Esophagus squamous epithelium (tissue), 5 donors: ENCODE measurements at regions not wholly inside any gene's neighbourhood (a gene's known extent, or its start where the extent isn't known, plus 50 kb on each side); places are given as distances from the start of the nearest gene placed in this dataset.
"Not testable (repeated sequence)": the region's sequence is repeated elsewhere in the genome, so short reads cannot be mapped to it uniquely, and the experiment has no call there.

Experiments used
- DNase-seq: peaks from one replicate; lab custom pipeline; 2025; lab: John Stamatoyannopoulos, UW
- H3K27ac ChIP-seq, 4 donors: fragments of 200-600 bp; sonication (generic); one replicate each; pipeline ENCODE4 v1.5.1; 2016 to 2019; ENCODE audit warnings: mild to moderate bottlenecking in 1 of 4
- H3K27me3 ChIP-seq, 4 donors: fragments of 200-600 bp; sonication (generic); 1 replicate in 3 of 4; 2 replicates in 1 of 4; pipeline versions ENCODE4 v1.5.1 to v1.6.0; 2017 to 2021; ENCODE audit warnings: antibody characterized with exemption in 1 of 4
- H3K36me3 ChIP-seq, 3 donors: fragments of 200-600 bp; sonication (generic); one replicate each; pipeline ENCODE4 v1.5.1; 2016 to 2019
- H3K4me1 ChIP-seq, 3 donors: fragments of 200-600 bp; sonication (generic); one replicate each; pipeline ENCODE4 v1.5.1; 2017 to 2019
- H3K4me3 ChIP-seq, 4 donors: fragments of 200-600 bp; sonication (generic); 1 replicate in 3 of 4; 2 replicates in 1 of 4; pipeline ENCODE4 v1.5.1; 2016 to 2019; ENCODE audit warnings: mild to moderate bottlenecking in 2 of 4, moderate library complexity in 1 of 4
- H3K9me3 ChIP-seq, 3 donors: fragments of 200-600 bp; sonication (generic); one replicate each; pipeline ENCODE4 v1.5.1; 2016 to 2019
- CTCF ChIP-seq, 6 experiments: fragments of 450-650 bp in 4 of 6; fragments of 200-600 bp in 2 of 6; sonication (generic) in 2 of 6; IDR thresholded peaks; one replicate each; pipeline ENCODE4 v1.5.1; 2016 to 2019; ENCODE audit warnings: antibody characterized with exemption in 6 of 6, mild to moderate bottlenecking in 4 of 6, moderate library complexity in 4 of 6
- POLR2A ChIP-seq, 4 donors: fragments of 450-650 bp; IDR thresholded peaks; one replicate each; pipeline ENCODE4 v1.6.1; 2017; ENCODE audit warnings: antibody characterized with exemption in 4 of 4, mild to moderate bottlenecking in 4 of 4, moderate library complexity in 3 of 4
- WGBS, 2 donors: methylation state at CpG; one replicate each; pipeline ENCODE4 v1.1.5; 2018; 5-methylcytosine and 5-hydroxymethylcytosine counted together
- intact Hi-C: fragments of 100-400 bp; cut with DNase I; formaldehyde crosslinking; loops from one replicate; pipeline ENCODE4 v1.15.0; 2022
- donor health status: DM: yes; HTN: yes; CAD: no.

- Histone ChIP-seq H3K27me3 (peaks cover 0 to 4% (median 0%) of the 10 kb centered on the region in 4 donors), H3K4me1 (no peaks in the 10 kb centered on the region), H3K36me3 (no peaks in the 10 kb centered on the region), H3K27ac (no peak overlapping the region), H3K4me3 (no peak overlapping the region), H3K9me3 (no peaks in the 10 kb centered on the region)
- no peak for TF ChIP-seq POLR2A (IDR thresholded peaks at IDR 0.05)
- no peak for TF ChIP-seq CTCF (IDR thresholded peaks at IDR 0.05)
- intact Hi-C loops: no loop called here
- DNase-seq: no peak
- 87 to 89% methylated on average over 7 to 16 of the region's 16 CpGs for WGBS, 2 donors
Measured at GRCh38 chr18:78492813-78493371, 486.7 kb upstream of the SALL3 start.

- H3K27ac ChIP-seq, DNase-seq, H3K9me3 ChIP-seq, H3K4me3 ChIP-seq, H3K27me3 ChIP-seq, H3K36me3 ChIP-seq, H3K4me1 ChIP-seq, intact Hi-C loops: not testable (repeated sequence)
- 13 to 19% methylated on average over 3 of the region's 5 CpGs for WGBS, 2 donors
Measured at GRCh38 chr18:78493490-78493889, 486.1 kb upstream of the SALL3 start.

- intact Hi-C loops: no loop called here
- Histone ChIP-seq H3K4me3 (no peak overlapping the region), H3K27me3 (peaks cover 0 to 6% (median 0%) of the 10 kb centered on the region in 4 donors), H3K27ac (no peak overlapping the region), H3K4me1 (no peaks in the 10 kb centered on the region), H3K9me3 (no peaks in the 10 kb centered on the region), H3K36me3 (no peaks in the 10 kb centered on the region)
- no peak for DNase-seq
- TF ChIP-seq POLR2A (IDR thresholded peaks at IDR 0.05) (no peak), CTCF (IDR thresholded peaks at IDR 0.05) (no peak)
- WGBS, 2 donors: 66 to 70% methylated on average over 15 to 18 of the region's 22 CpGs
Measured at GRCh38 chr18:78494204-78495085, 485.2 kb upstream of the SALL3 start.

- no peak for TF ChIP-seq POLR2A (IDR thresholded peaks at IDR 0.05)
- no peak for TF ChIP-seq CTCF (IDR thresholded peaks at IDR 0.05)
- Histone ChIP-seq H3K27me3 (peaks cover 0 to 6% (median 0%) of the 10 kb centered on the region in 4 donors), H3K27ac (no peak overlapping the region), H3K4me1 (no peaks in the 10 kb centered on the region), H3K9me3 (no peaks in the 10 kb centered on the region), H3K36me3 (no peaks in the 10 kb centered on the region), H3K4me3 (no peak overlapping the region)
- no peak for DNase-seq
- WGBS, 2 donors: 88 to 92% methylated on average over 2 to 6 of the region's 14 CpGs
- intact Hi-C loops: no loop called here
Measured at GRCh38 chr18:78495550-78495949, 484.1 kb upstream of the SALL3 start.

GRCh38 chr18:78496079-78496478, 483.5 kb upstream of the SALL3 start:
- no peak for TF ChIP-seq POLR2A (IDR thresholded peaks at IDR 0.05)
- no peak for TF ChIP-seq CTCF (IDR thresholded peaks at IDR 0.05)
- DNase-seq: no peak

More at GRCh38 chr18:78496079-78496478, 483.5 kb upstream of the SALL3 start:
- H3K4me1 ChIP-seq: no peaks in the 10 kb centered on the region
- H3K27ac ChIP-seq: no peak overlapping the region
- no peaks in the 10 kb centered on the region for H3K9me3 ChIP-seq
- H3K36me3 ChIP-seq: no peaks in the 10 kb centered on the region
- intact Hi-C loops: no loop called here
- WGBS, 2 donors: 73 to 83% methylated on average over 11 to 14 of the region's 16 CpGs
- no peak overlapping the region for H3K4me3 ChIP-seq
- peaks cover 0 to 6% (median 0%) of the 10 kb centered on the region in 4 donors for H3K27me3 ChIP-seq
